ENCODE measurements at regions not wholly inside any gene's neighbourhood (a gene's known extent, or its start where the extent isn't known, plus 50 kb on each side); places are given as distances from the start of the nearest gene placed in this dataset.

DNA sequence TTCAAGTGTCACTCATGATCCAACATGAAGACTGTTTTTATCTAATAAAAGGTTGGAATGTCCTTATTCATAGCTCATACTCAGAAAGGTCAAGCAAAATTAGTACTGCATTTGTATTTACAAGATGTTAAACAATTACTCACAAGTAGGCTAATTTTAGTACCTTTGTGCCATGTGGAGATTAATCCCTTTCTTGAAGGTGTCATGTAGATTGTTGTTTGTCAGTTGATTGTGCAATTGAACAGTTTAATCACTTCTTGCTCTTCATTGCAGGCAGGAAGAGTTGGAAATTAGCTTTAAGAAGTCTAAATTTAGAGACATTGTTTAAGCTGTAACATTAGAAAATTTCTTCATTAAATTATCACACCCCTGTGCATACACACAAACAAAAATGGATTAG, 847.1 kb downstream of the KCNT2 start:
- Mint-ChIP-seq H3K4me1 (no peaks in the 10 kb centered on the region), H3K4me3 (no peak overlapping the region), H3K27me3 (no peaks in the 10 kb centered on the region), H3K27ac (no peak overlapping the region), H3K36me3 (no peaks in the 10 kb centered on the region), H3K9me3 (peaks cover 0 to 5% (median 0%) of the 10 kb centered on the region in 7 donors)
- Histone ChIP-seq H3K4me3 (ENCODE audit: low read depth, low read length) (no peak overlapping the region), H3K27me3 (ENCODE audit: control insufficient read depth, insufficient read depth, low read length) (no peaks in the 10 kb centered on the region), H3K27ac (ENCODE audit: insufficient read depth, low read length, poor library complexity, severe bottlenecking) (no peak overlapping the region), H3K9me3 (ENCODE audit: control insufficient read depth in 2 of 2, low read length in 2 of 2) (peaks cover 0 to 4% of the 10 kb centered on the region in 2 experiments), H3K36me3 (ENCODE audit: control insufficient read depth, insufficient read depth, low read length) (no peaks in the 10 kb centered on the region), H3K4me1 (ENCODE audit: control insufficient read depth, insufficient read depth, low read length, poor library complexity, severe bottlenecking) (no peaks in the 10 kb centered on the region)
- ATAC-seq (ENCODE audit: low read depth in 2 of 2): no peak
- DNase-seq: no peak

DNA sequence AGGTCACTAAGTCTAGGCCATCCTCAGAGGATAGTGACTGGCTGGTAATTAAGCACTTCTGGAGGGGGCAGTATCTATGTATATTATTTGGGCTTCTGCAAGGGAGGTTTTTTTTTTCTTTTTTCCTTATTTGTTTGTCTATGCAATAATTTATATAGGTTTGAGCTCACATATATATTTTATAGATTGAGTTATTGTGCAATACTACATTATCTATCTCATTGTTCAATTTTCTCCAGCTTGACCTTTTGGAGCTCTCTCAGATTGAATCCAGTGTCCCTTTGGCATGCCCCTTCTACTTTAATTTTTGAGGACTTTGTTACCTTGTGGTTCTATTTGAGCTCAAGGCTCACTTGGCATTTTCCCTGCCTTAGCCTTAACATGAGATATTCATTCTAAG, 852.1 kb downstream of the KCNT2 start:
- DNase-seq (no peak), ATAC-seq (ENCODE audit: low read depth in 2 of 2) (no peak)
- Histone ChIP-seq H3K4me1 (ENCODE audit: control insufficient read depth, insufficient read depth, low read length, poor library complexity, severe bottlenecking) (no peaks in the 10 kb centered on the region), H3K36me3 (ENCODE audit: control insufficient read depth, insufficient read depth, low read length) (no peaks in the 10 kb centered on the region), H3K9me3 (ENCODE audit: control insufficient read depth in 2 of 2, low read length in 2 of 2) (no peaks in the 10 kb centered on the region), H3K27ac (ENCODE audit: insufficient read depth, low read length, poor library complexity, severe bottlenecking) (no peak overlapping the region), H3K27me3 (ENCODE audit: control insufficient read depth, insufficient read depth, low read length) (no peaks in the 10 kb centered on the region), H3K4me3 (ENCODE audit: low read depth, low read length) (no peak overlapping the region)
- Mint-ChIP-seq H3K4me1 (no peaks in the 10 kb centered on the region), H3K27me3 (no peaks in the 10 kb centered on the region), H3K4me3 (no peak overlapping the region), H3K9me3 (peaks cover 0 to 5% (median 1%) of the 10 kb centered on the region in 7 donors), H3K36me3 (no peaks in the 10 kb centered on the region), H3K27ac (no peak overlapping the region)

- H3K4me1 Mint-ChIP-seq: no peaks in the 10 kb centered on the region
- peaks cover 0 to 5% (median 1%) of the 10 kb centered on the region in 7 donors for H3K9me3 Mint-ChIP-seq
- H3K36me3 Mint-ChIP-seq: no peaks in the 10 kb centered on the region
- Histone ChIP-seq H3K27ac (ENCODE audit: insufficient read depth, low read length, poor library complexity, severe bottlenecking) (no peak overlapping the region), H3K4me3 (ENCODE audit: low read depth, low read length) (no peak overlapping the region), H3K9me3 (ENCODE audit: control insufficient read depth in 2 of 2, low read length in 2 of 2) (no peaks in the 10 kb centered on the region), H3K36me3 (ENCODE audit: control insufficient read depth, insufficient read depth, low read length) (no peaks in the 10 kb centered on the region), H3K4me1 (ENCODE audit: control insufficient read depth, insufficient read depth, low read length, poor library complexity, severe bottlenecking) (no peaks in the 10 kb centered on the region), H3K27me3 (ENCODE audit: control insufficient read depth, insufficient read depth, low read length) (no peaks in the 10 kb centered on the region)
- no peak overlapping the region for H3K4me3 Mint-ChIP-seq
- H3K27me3 Mint-ChIP-seq: no peaks in the 10 kb centered on the region
- no peak for DNase-seq
- no peak for ATAC-seq (ENCODE audit: low read depth in 2 of 2)
- H3K27ac Mint-ChIP-seq: no peak overlapping the region
Observed at GRCh38 chr1:195754874-195755273, 853.4 kb downstream of the KCNT2 start.

- H3K4me3 ChIP-seq (ENCODE audit: low read depth, low read length): no peak overlapping the region
- Mint-ChIP-seq H3K9me3 (peaks cover 0 to 5% (median 1%) of the 10 kb centered on the region in 7 donors), H3K36me3 (no peaks in the 10 kb centered on the region), H3K4me1 (no peaks in the 10 kb centered on the region), H3K4me3 (no peak overlapping the region), H3K27me3 (no peaks in the 10 kb centered on the region), H3K27ac (no peak overlapping the region)
- no peak overlapping the region for H3K27ac ChIP-seq (ENCODE audit: insufficient read depth, low read length, poor library complexity, severe bottlenecking)
- ATAC-seq (ENCODE audit: low read depth in 2 of 2) (no peak), DNase-seq (no peak)
- H3K4me1 ChIP-seq (ENCODE audit: control insufficient read depth, insufficient read depth, low read length, poor library complexity, severe bottlenecking): no peaks in the 10 kb centered on the region
- no peaks in the 10 kb centered on the region for H3K9me3 ChIP-seq (ENCODE audit: control insufficient read depth in 2 of 2, low read length in 2 of 2)
- no peaks in the 10 kb centered on the region for H3K36me3 ChIP-seq (ENCODE audit: control insufficient read depth, insufficient read depth, low read length)
- H3K27me3 ChIP-seq (ENCODE audit: control insufficient read depth, insufficient read depth, low read length): no peaks in the 10 kb centered on the region
Observed at GRCh38 chr1:195754303-195754702, 853.9 kb downstream of the KCNT2 start.

DNA sequence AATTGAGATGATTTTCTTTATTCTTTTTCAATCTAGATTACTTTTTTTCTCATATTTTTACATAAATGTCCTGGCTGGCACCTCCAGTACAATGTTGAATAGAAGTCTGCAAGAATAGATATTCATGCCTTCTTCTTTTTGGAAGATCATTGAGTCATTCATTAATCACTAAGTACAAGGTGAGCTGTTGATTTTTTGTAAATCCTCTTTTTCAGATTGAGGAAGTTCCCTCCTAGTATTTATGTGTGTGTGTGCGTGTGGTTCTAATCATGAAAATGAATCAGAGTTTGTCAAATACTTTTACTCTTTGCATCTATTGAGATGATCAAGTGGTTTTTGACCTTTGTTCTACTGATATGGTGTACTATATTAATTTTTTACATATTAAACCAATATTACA, 859.3 kb downstream of the KCNT2 start:
- no peak overlapping the region for H3K4me3 ChIP-seq (ENCODE audit: low read depth, low read length)
- H3K27ac ChIP-seq (ENCODE audit: insufficient read depth, low read length, poor library complexity, severe bottlenecking): no peak overlapping the region
- no peaks in the 10 kb centered on the region for H3K4me1 ChIP-seq (ENCODE audit: control insufficient read depth, insufficient read depth, low read length, poor library complexity, severe bottlenecking)
- Mint-ChIP-seq H3K4me1 (no peaks in the 10 kb centered on the region), H3K36me3 (no peaks in the 10 kb centered on the region), H3K9me3 (no peaks in the 10 kb centered on the region), H3K27me3 (no peaks in the 10 kb centered on the region), H3K4me3 (no peak overlapping the region), H3K27ac (no peak overlapping the region)
- H3K36me3 ChIP-seq (ENCODE audit: control insufficient read depth, insufficient read depth, low read length): no peaks in the 10 kb centered on the region
- DNase-seq (no peak), ATAC-seq (ENCODE audit: low read depth in 2 of 2) (no peak)
- no peaks in the 10 kb centered on the region for H3K9me3 ChIP-seq (ENCODE audit: control insufficient read depth in 2 of 2, low read length in 2 of 2)
- H3K27me3 ChIP-seq (ENCODE audit: control insufficient read depth, insufficient read depth, low read length): no peaks in the 10 kb centered on the region

GRCh38 chr1:195745189-195746010, 862.8 kb downstream of the KCNT2 start:
- Histone ChIP-seq H3K36me3 (ENCODE audit: control insufficient read depth, insufficient read depth, low read length) (no peaks in the 10 kb centered on the region), H3K4me1 (ENCODE audit: control insufficient read depth, insufficient read depth, low read length, poor library complexity, severe bottlenecking) (no peaks in the 10 kb centered on the region), H3K27ac (ENCODE audit: insufficient read depth, low read length, poor library complexity, severe bottlenecking) (no peak overlapping the region), H3K27me3 (ENCODE audit: control insufficient read depth, insufficient read depth, low read length) (no peaks in the 10 kb centered on the region), H3K9me3 (ENCODE audit: control insufficient read depth in 2 of 2, low read length in 2 of 2) (no peaks in the 10 kb centered on the region), H3K4me3 (ENCODE audit: low read depth, low read length) (no peak overlapping the region)
- DNase-seq (no peak), ATAC-seq (ENCODE audit: low read depth in 2 of 2) (no peak)
- Mint-ChIP-seq H3K27ac (no peak overlapping the region), H3K27me3 (no peaks in the 10 kb centered on the region), H3K9me3 (peaks cover 0 to 10% (median 3%) of the 10 kb centered on the region in 7 donors), H3K36me3 (no peaks in the 10 kb centered on the region), H3K4me1 (no peaks in the 10 kb centered on the region), H3K4me3 (no peak overlapping the region)

DNA sequence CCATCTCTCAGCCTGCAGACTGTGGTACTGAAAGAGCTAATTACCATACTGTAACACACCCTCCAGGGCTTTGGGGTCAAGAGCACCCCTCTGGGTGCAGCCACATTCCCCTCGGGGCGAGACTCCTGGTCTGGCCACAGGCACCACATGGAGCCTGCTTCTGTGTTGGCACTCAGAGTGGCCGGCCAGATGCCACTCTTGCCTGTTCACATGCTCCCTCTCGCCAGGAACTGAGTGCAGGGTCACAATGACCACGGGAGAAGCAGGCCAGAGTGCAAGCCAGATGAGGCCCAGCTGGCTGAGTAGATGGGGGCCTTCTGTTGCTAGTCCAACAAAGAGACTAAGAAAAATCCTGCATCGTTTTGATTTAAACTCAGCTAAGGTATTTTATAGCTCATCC, 864.0 kb downstream of the KCNT2 start:
- H3K27ac Mint-ChIP-seq: no peak overlapping the region
- no peak overlapping the region for H3K4me3 ChIP-seq (ENCODE audit: low read depth, low read length)
- H3K4me1 ChIP-seq (ENCODE audit: control insufficient read depth, insufficient read depth, low read length, poor library complexity, severe bottlenecking): no peaks in the 10 kb centered on the region
- H3K4me3 Mint-ChIP-seq: no peak overlapping the region
- no peaks in the 10 kb centered on the region for H3K27me3 ChIP-seq (ENCODE audit: control insufficient read depth, insufficient read depth, low read length)
- ATAC-seq (ENCODE audit: low read depth in 2 of 2) (no peak), DNase-seq (no peak)
- H3K4me1 Mint-ChIP-seq: no peaks in the 10 kb centered on the region
- H3K36me3 ChIP-seq (ENCODE audit: control insufficient read depth, insufficient read depth, low read length): no peaks in the 10 kb centered on the region
- H3K36me3 Mint-ChIP-seq: no peaks in the 10 kb centered on the region
- peaks cover 0 to 10% (median 3%) of the 10 kb centered on the region in 7 donors for H3K9me3 Mint-ChIP-seq
- no peak overlapping the region for H3K27ac ChIP-seq (ENCODE audit: insufficient read depth, low read length, poor library complexity, severe bottlenecking)
- no peaks in the 10 kb centered on the region for H3K9me3 ChIP-seq (ENCODE audit: control insufficient read depth in 2 of 2, low read length in 2 of 2)
- H3K27me3 Mint-ChIP-seq: no peaks in the 10 kb centered on the region

DNA sequence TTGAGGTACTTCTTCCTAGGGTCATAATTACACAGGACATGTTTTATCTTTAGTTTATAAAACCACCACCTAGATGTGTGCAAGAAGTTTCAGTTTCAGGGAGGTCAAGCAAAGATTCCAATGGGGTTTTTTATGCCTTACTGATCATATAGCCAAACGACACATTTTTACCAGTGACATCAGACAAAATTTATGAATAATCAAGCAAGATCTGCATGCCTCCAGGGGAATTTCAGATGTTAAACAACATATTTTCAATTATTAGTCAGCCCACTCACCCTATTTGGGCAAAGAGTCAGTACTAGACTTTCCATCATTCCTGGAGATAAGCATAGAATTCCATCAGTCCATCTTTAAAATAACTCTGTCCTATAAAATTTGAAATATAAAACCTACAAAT, 867.4 kb downstream of the KCNT2 start:
- no peaks in the 10 kb centered on the region for H3K27me3 Mint-ChIP-seq
- H3K27ac Mint-ChIP-seq: no peak overlapping the region
- H3K4me1 Mint-ChIP-seq: no peaks in the 10 kb centered on the region
- no peak overlapping the region for H3K27ac ChIP-seq (ENCODE audit: insufficient read depth, low read length, poor library complexity, severe bottlenecking)
- DNase-seq (no peak), ATAC-seq (ENCODE audit: low read depth in 2 of 2) (no peak)
- H3K36me3 Mint-ChIP-seq: no peaks in the 10 kb centered on the region
- peaks cover 0 to 10% (median 3%) of the 10 kb centered on the region in 7 donors for H3K9me3 Mint-ChIP-seq
- no peak overlapping the region for H3K4me3 ChIP-seq (ENCODE audit: low read depth, low read length)
- no peak overlapping the region for H3K4me3 Mint-ChIP-seq
- H3K4me1 ChIP-seq (ENCODE audit: control insufficient read depth, insufficient read depth, low read length, poor library complexity, severe bottlenecking): no peaks in the 10 kb centered on the region
- no peaks in the 10 kb centered on the region for H3K36me3 ChIP-seq (ENCODE audit: control insufficient read depth, insufficient read depth, low read length)
- H3K9me3 ChIP-seq (ENCODE audit: control insufficient read depth in 2 of 2, low read length in 2 of 2): no peaks in the 10 kb centered on the region
- H3K27me3 ChIP-seq (ENCODE audit: control insufficient read depth, insufficient read depth, low read length): no peaks in the 10 kb centered on the region

Data from CD4-positive, CD25-positive, alpha-beta regulatory T cell (primary cell).